ENCODE measurements at regions not wholly inside any gene's neighbourhood (a gene's known extent, or its start where the extent isn't known, plus 50 kb on each side); places are given as distances from the start of the nearest gene placed in this dataset.

GRCh38 chr12:118822512-118822911 lies 158.8 kb upstream of the SRRM4 start:
- TF ChIP-seq SIN3A (IDR thresholded peaks at IDR 0.05; ENCODE audit: borderline replicate concordance, insufficient read depth, low read length): no peak
- no peak for TF ChIP-seq POLR2AphosphoS5 (IDR thresholded peaks at IDR 0.05; ENCODE audit: low read depth, low read length)
- no peak for TF ChIP-seq FOXP2 (optimal IDR thresholded peaks at IDR 0.05; ENCODE audit: borderline replicate concordance, extremely low read depth, extremely low read length, insufficient read depth)
